Endothelial cell of umbilical vein (primary cell): ENCODE measurements at regions not wholly inside any gene's neighbourhood (a gene's known extent, or its start where the extent isn't known, plus 50 kb on each side); places are given as distances from the start of the nearest gene placed in this dataset.

Experiments
- BruUV-seq: library from RNA; stranded (reverse); fragments of 400-500 nt; replicated peaks from 2 replicates; lab custom pipeline; 2021; lab: Mats Ljungman, UMichigan
- CTCF ChIA-PET: fragments of 300-600, 350-600 bp; sonication (Branson Sonifier 250); formaldehyde crosslinking; loops from one replicate; lab custom pipeline; 2021; ENCODE audit warnings: antibody characterized with exemption, inconsistent platforms; lab: Charles Lee
- POLR2A ChIA-PET: fragments of 300-600, 350-600 bp; sonication (Branson Sonifier 250); formaldehyde crosslinking; loops from one replicate; lab custom pipeline; 2021; ENCODE audit warnings: antibody characterized with exemption, inconsistent platforms; lab: Charles Lee
- DNase-seq: peaks from one replicate; pipeline ENCODE4 v3.0.0-alpha.2; 2011; ENCODE audit warnings: low read depth, low spot score
- FAIRE-seq: peaks from 2 replicates; lab custom pipeline; 2011; peaks lifted over from hg19 to GRCh38; lab: Jason Lieb, UNC
- H2AFZ ChIP-seq: 2 replicates; pipeline ENCODE4 v1.6.0; 2012; ENCODE audit warnings: low read depth, low read length, control low read depth, inconsistent platforms
- H3K27ac ChIP-seq: 2 replicates; pipeline ENCODE4 v1.5.1; 2011; ENCODE audit warnings: low read depth, mild to moderate bottlenecking, control low read depth, low read length, moderate library complexity; ENCODE audit not compliant: insufficient read depth
- H3K27me3 ChIP-seq, 2 experiments: 2 replicates each; pipeline versions ENCODE4 v1.6.0 to v1.6.1; 2011; ENCODE audit warnings: low read length in 2 of 2, mixed read lengths in 1 of 2; ENCODE audit not compliant: control insufficient read depth in 2 of 2, insufficient read depth in 2 of 2
- H3K36me3 ChIP-seq, 2 experiments: 2 replicates in 1 of 2; 3 replicates in 1 of 2; pipeline ENCODE4 v1.5.1; 2011; ENCODE audit warnings: low read length in 2 of 2, mild to moderate bottlenecking in 1 of 2, moderate library complexity in 1 of 2; ENCODE audit not compliant: control insufficient read depth in 2 of 2, insufficient read depth in 2 of 2; ENCODE audit errors: extremely low read depth in 1 of 2
- H3K4me1 ChIP-seq: 3 replicates; pipeline ENCODE4 v1.5.1; 2011; ENCODE audit warnings: mild to moderate bottlenecking, low read length; ENCODE audit not compliant: control insufficient read depth, insufficient read depth; ENCODE audit errors: extremely low read depth
- H3K4me2 ChIP-seq: 2 replicates; pipeline ENCODE4 v1.6.1; 2011; ENCODE audit warnings: low read length, control low read depth, mixed read lengths; ENCODE audit not compliant: insufficient read depth
- H3K4me3 ChIP-seq, 3 experiments: fragments of 200-600 bp in 1 of 3; sonication (generic), shearing (Covaris generic) in 1 of 3; replicated peaks in 1 of 3; 2 replicates each; pipeline ENCODE4 v1.5.1; 2011 to 2016; ENCODE audit warnings: control low read depth in 3 of 3, low read length in 3 of 3, mild to moderate bottlenecking in 2 of 3, inconsistent platforms in 1 of 3, low read depth in 1 of 3, moderate library complexity in 1 of 3; ENCODE audit not compliant: insufficient read depth in 1 of 3
- H3K79me2 ChIP-seq: 2 replicates; pipeline ENCODE4 v1.6.0; 2012; ENCODE audit warnings: low read length, inconsistent platforms; ENCODE audit not compliant: control insufficient read depth, insufficient read depth
- H3K9ac ChIP-seq: replicated peaks from 2 replicates; pipeline ENCODE3; 2011; ENCODE audit warnings: low read length, control low read depth; ENCODE audit not compliant: insufficient read depth; ENCODE audit errors: extremely low read depth
- H3K9me1 ChIP-seq: replicated peaks from 3 replicates; pipeline ENCODE4 v1.6.0; 2011; ENCODE audit warnings: mild to moderate bottlenecking, low read length; ENCODE audit not compliant: control insufficient read depth, insufficient read depth; ENCODE audit errors: extremely low read depth
- H3K9me3 ChIP-seq: replicated peaks from 2 replicates; pipeline ENCODE4 v1.5.1; 2012; ENCODE audit warnings: low read length, inconsistent platforms; ENCODE audit not compliant: control insufficient read depth, insufficient read depth
- H4K20me1 ChIP-seq: replicated peaks from 2 replicates; pipeline ENCODE3; 2011; ENCODE audit warnings: mild to moderate bottlenecking, low read length; ENCODE audit not compliant: control insufficient read depth, insufficient read depth; ENCODE audit errors: extremely low read depth
- FOS ChIP-seq: IDR thresholded peaks from 2 replicates; pipeline ENCODE4 v1.6.1; 2011; ENCODE audit warnings: mild to moderate bottlenecking, low read length, moderate library complexity, borderline replicate concordance; ENCODE audit not compliant: insufficient read depth
- JUN ChIP-seq: IDR thresholded peaks from 2 replicates; pipeline ENCODE4 v1.6.1; 2011; ENCODE audit warnings: borderline replicate concordance, low read depth; ENCODE audit not compliant: insufficient read length, insufficient read depth
- MAX ChIP-seq: IDR thresholded peaks from 2 replicates; pipeline ENCODE4 v1.6.1; 2011; ENCODE audit not compliant: insufficient read depth, insufficient read length
- MYC ChIP-seq: IDR thresholded peaks from one replicate; pipeline ENCODE4 v1.6.1; 2011; ENCODE audit warnings: mild to moderate bottlenecking, low read depth, low read length
- POLR2A ChIP-seq: IDR thresholded peaks from 2 replicates; pipeline ENCODE4 v1.6.1; 2012; ENCODE audit warnings: low read depth, mild to moderate bottlenecking, control low read depth, low read length
- POLR2AphosphoS5 ChIP-seq: IDR thresholded peaks from 2 replicates; pipeline ENCODE4 v1.6.1; 2012; ENCODE audit warnings: low read depth, mild to moderate bottlenecking, control low read depth, low read length, moderate library complexity; ENCODE audit not compliant: insufficient read depth
- dilution Hi-C: fragments of 300-500 bp; cut with MboI; formaldehyde crosslinking; loops from one replicate; pipeline ENCODE4 v1.15.0; 2019; ENCODE audit warnings: low sequenced_read_pairs; ENCODE audit not compliant: extremely low pct_ligation_motif_present
- intact Hi-C: fragments of 100-400 bp; cut with micrococcal nuclease; formaldehyde crosslinking; loops from one replicate; pipeline ENCODE4 v1.10.0; 2022
- TF ChIP-seq, protein P1 (sequence below), 2 donors: IDR thresholded peaks; 1 replicate in 1 of 2; 2 replicates in 1 of 2; pipeline ENCODE4 v1.5.1; 2011; ENCODE audit warnings: low read length in 2 of 2, mild to moderate bottlenecking in 2 of 2, moderate library complexity in 2 of 2, control low read depth in 1 of 2, inconsistent platforms in 1 of 2, low read depth in 1 of 2; ENCODE audit not compliant: insufficient read depth in 1 of 2; ENCODE audit errors: extremely low read depth in 1 of 2

GRCh38 chr10:132478341-132479023, 59.1 kb upstream of the INPP5A start:
- POLR2A ChIA-PET, result no interaction called here
- Histone ChIP-seq H3K4me3 (no peak overlapping the region), H3K27ac (no peak overlapping the region), H3K9me3 (no peaks in the 10 kb centered on the region), H3K36me3 (no peaks in the 10 kb centered on the region), H3K4me1 (no peaks in the 10 kb centered on the region), H3K9ac (no peak overlapping the region), H3K79me2 (no peaks in the 10 kb centered on the region), H3K27me3 (peaks cover 2 to 7% of the 10 kb centered on the region in 2 experiments), H2AFZ (no peak overlapping the region), H4K20me1 (no peaks in the 10 kb centered on the region), H3K9me1 (no peaks in the 10 kb centered on the region), H3K4me2 (no peak overlapping the region)
- dilution Hi-C loops, result no loop called here
- CTCF ChIA-PET, result interaction anchor here (2.0 kb wide), 1 partner anchor 7 kb away, joined by 6 read pairs; no protein-coding TSS in a partner anchor
- intact Hi-C loops, result no loop called here
- no TSS peak for BruUV-seq
- TF ChIP-seq POLR2AphosphoS5, result no peak
- no peak for TF ChIP-seq FOS
- no peak for TF ChIP-seq MYC
- TF ChIP-seq POLR2A, result no peak
- TF ChIP-seq, protein P1, sequence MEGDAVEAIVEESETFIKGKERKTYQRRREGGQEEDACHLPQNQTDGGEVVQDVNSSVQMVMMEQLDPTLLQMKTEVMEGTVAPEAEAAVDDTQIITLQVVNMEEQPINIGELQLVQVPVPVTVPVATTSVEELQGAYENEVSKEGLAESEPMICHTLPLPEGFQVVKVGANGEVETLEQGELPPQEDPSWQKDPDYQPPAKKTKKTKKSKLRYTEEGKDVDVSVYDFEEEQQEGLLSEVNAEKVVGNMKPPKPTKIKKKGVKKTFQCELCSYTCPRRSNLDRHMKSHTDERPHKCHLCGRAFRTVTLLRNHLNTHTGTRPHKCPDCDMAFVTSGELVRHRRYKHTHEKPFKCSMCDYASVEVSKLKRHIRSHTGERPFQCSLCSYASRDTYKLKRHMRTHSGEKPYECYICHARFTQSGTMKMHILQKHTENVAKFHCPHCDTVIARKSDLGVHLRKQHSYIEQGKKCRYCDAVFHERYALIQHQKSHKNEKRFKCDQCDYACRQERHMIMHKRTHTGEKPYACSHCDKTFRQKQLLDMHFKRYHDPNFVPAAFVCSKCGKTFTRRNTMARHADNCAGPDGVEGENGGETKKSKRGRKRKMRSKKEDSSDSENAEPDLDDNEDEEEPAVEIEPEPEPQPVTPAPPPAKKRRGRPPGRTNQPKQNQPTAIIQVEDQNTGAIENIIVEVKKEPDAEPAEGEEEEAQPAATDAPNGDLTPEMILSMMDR (IDR thresholded peaks at IDR 0.05; ENCODE audit: extremely low read depth in 1 of 2, insufficient read depth in 1 of 2, low read depth in 1 of 2, low read length in 2 of 2), result no peak
- TF ChIP-seq MAX, result no peak
- no peak for TF ChIP-seq JUN
- FAIRE-seq (no peak), DNase-seq (no peak)
